GM19035 (cell line): ENCODE measurements at regions not wholly inside any gene's neighbourhood (a gene's known extent, or its start where the extent isn't known, plus 50 kb on each side); places are given as distances from the start of the nearest gene placed in this dataset.

ENCODE experiments used
- ATAC-seq: cut with Tn5 transposase; IDR thresholded peaks from one replicate; pipeline ENCODE4 v1.9.1; 2021; ENCODE audit not compliant: unreplicated experiment

DNA sequence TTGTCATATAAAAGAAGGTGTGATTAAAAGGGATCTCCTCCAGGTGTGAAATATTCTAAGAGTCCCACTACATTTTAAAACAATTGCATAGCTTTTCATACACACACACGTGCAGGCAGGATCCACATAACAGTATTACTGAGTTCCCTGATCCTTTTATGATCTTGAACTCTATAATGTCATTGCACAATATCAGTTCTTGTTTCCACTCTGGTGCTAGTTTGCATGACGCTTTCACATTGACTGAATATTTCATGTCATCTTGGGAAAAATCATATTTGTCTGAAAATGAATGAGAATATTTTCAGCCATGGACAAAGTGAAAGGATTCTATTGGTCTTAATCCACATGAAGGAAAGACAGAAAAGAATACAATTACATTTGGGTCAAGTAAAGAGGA, 703.8 kb downstream of the CDH8 start:
- ATAC-seq, result no peak

DNA sequence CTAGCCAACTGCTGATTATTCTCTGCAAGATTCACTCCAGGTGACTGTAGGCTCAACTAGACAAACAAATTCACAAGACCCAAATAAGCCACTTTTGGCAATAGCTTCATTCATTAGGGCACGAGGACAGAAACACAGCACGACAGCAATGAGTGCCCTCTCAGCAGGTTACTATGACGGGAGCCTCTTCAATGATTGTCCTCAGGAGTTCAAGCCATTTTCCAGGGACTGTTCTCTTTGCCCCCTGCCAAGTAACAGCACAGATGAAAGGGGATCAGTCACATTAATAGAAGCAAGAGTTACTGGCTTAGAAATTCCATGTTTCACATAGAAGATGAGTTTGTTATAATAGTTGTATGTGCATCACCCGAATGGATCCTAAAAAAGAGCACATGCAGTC, 712.2 kb downstream of the CDH8 start:
- no peak for ATAC-seq

DNA sequence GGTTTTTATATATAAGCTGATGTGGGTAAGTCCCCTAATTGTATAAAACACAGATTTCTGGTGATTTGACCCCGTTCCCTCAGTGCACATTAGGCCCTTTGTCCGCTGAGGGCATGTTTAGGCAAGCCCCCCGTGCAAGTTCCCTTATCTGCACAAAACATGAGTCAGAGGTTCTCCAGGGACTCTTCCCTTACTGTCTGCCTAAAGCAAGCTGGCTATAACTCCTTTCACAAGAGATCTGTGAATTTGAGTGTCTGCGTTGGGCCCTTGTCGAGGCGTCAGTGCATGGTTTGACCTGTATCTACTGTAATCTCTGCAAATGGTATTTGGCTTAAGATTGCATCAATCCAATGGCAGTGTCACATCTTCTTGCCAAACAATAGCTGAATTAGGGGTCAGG, 712.8 kb downstream of the CDH8 start:
- ATAC-seq, result no peak

DNA sequence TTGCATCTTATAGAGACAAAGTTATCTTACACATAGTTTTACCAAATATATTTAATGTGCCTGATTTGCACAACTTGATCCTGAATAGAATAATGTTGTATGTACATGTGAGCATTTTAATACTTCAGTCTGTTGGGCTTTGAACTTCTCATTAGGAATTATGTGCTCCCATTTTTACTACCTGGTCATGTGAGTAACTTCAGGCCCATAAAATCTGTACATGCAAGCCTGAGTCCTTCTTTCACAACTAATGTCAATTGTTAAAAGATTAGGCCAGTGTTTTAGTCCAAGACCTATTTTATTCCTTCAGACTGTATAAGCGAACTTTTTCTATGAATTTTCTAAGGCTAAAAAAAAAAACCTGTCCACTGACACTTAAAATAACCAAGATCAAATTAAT, 715.4 kb downstream of the CDH8 start:
- no peak for ATAC-seq

DNA sequence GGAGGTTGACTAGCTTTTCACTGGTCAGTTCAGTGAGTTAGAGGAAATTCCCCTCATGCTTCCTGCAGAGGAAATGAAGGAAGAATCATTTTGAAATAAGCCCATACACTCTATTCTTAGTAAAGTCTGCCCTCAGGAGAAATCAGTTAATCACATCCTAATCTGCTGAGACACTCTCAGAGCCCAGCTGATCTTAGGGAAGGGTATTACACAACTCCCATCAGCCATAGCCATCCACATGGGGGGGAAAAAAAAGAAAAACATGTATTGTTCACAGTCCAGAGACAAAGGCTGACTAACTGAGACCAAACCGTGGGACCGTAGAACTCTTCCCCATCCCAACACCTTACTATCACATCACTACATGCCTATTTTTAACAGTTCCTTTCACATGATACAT, 722.3 kb downstream of the CDH8 start:
- ATAC-seq, result no peak

DNA sequence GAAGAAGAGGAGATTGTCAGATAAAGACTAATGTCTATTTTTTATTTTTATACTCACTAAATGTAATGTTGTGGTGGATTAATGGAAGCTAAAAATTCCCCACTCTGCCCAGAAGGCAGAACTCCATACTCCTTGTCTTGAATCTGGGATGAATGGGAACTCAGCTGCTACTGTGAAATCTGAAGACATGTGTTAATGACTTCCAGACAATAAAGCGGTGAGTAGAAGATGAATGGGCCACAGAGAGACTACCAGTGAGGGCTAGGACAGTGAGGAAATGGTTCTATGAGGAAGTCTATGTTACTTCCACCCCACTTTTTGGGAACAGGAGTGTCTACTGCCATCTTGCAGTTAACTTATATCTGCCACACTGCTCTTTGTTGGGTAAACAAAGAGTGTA, 726.9 kb downstream of the CDH8 start:
- no peak for ATAC-seq

DNA sequence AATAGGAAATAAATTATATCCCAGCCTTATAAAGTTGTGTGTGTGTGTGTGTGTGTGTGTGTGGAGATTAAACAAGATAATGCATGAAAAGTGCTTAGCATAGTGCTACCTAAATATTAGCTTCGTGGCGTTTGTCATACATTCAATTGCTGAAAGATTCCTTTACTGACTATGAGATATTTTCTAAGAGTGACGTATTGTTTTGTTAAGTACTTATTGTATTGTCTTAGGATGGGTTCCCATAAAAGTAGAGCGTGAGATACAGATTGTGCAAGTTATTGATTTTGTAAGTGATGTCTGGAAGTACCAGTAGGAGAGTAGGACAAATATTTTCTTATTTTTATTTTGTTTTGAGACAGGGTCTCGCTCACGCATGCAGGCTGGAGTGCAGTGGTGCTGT, 730.0 kb downstream of the CDH8 start:
- ATAC-seq, result no peak

DNA sequence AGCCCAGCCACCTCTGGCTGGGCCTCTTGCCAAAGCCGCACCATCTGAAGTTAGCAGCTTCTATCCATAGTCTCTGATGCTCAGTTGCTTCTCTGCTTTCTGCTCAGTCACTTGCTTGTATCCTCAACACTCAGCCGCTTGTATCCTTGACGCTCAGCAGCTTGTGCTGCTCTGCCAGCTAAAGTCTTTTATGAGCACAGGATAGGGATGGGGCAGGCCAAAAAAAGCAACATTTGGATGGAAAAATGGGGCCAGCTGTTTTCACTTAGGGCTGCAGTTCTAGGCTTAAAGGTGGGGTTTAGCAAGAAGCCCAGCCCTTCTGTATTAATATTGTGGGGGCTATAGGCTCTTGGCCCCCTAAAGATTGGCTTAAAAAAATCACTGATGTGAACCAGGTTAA, 739.4 kb downstream of the CDH8 start:
- no peak for ATAC-seq

DNA sequence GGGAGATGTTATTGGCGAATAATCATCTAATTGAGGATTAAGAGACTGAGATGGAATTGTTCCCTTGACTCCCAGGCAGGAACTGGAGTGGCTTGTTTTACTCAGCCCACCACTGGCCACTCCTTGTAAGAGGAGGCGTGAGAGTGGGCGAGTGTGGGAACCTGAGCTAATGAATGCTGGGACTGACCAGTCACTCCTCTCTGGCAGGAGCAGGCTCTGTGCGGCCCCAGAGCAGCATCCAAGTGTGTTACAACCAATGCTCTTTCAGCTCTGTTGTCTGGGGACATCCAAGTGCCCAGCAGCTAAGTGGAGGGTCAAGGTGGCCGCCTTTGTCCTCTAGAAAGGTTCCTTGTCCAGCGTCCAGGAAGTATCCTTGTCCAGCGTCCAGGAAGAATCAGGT, 739.9 kb downstream of the CDH8 start:
- no peak for ATAC-seq

DNA sequence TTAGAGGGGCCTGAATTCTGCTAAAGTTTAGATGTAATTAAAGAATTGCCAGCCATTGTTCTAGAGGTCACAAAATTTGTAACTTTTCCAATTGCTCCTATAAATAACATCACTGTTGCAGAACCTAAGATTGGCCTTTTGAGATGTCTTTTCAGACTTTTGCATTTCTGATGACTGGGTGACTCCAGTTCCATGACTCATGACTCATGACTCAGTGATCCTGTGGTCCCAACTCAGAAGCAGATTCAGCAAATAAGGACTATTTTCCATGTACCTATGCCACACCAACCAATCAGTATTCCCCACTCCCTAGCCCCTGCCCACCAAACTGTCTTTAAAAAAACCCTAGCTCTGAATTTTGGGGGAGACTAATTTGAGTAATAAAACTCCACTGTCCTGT, 740.9 kb downstream of the CDH8 start:
- no peak for ATAC-seq

DNA sequence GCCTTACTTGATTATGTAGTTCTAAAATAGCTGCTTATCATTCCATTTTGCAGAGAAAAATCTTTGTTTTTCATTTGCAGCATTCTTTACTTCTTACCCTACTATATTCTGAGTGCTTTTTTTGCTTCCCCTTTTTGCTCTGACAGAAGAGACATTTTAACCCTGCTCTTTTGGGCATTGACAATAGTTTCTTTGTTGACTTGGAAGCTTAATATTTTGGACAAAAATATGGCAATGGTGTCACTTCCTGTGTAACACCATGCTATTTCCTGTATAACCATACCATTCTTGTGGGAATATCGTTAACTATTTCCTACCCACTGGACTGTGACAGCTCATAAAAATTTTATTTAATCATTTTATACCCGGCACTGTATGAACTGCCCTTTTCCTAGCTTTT, 747.1 kb downstream of the CDH8 start:
- ATAC-seq, result no peak

DNA sequence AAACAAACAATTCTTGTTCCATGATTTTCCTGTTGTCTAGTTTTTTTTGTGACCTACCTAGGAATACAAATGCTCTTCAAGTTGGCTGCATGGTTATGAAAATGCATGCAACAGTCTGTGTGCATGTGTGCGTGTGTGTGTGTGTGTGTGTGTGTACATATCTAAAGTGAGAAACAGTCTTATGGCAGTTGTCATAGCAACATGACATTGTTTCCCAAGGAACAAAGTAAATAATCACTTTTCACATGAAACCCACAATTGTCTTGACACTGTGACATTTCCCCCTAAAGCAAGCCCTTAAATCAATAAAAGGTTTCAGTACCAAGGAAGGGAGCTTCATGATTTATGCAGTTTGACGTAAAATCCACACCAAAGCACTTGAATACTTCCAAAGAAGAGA, 758.4 kb downstream of the CDH8 start:
- no peak for ATAC-seq

DNA sequence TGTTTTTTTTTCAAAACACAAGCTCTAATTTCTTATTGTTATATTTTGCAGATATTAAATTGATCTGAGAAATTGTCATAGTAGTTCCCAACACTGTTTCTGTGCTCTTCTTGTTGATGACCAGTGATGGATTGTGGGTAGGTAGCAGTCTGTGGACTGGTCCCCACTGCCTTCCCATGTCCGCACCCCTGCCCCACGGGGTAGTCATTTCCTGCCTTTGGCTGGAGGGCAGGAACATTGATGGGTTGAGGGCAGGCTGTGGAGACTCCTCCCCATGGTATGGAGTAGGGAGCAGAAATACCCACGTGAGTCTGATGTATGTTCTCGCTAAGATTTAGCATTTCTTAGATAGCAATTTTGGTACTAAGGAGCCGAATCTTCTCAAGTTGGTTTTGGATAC, 762.0 kb downstream of the CDH8 start:
- ATAC-seq, result no peak

DNA sequence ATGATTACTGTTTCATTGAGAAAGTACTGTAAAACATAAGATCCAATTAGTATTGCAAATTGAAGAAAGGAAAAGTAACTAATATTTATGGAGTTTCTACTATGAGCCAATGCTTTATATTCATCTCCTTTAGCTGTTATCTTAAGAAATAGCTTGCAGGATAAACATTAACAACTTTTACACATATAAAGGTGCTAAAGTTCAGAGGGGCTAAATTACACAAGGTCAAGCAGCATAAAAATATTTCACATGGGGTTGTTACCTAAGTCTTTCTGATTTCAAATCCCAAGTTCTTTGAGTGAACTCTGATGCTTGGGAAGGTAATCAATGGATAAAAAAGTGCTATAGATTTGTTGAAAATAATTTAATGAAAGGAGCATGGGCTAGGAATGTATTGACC, 765.5 kb downstream of the CDH8 start:
- no peak for ATAC-seq

DNA sequence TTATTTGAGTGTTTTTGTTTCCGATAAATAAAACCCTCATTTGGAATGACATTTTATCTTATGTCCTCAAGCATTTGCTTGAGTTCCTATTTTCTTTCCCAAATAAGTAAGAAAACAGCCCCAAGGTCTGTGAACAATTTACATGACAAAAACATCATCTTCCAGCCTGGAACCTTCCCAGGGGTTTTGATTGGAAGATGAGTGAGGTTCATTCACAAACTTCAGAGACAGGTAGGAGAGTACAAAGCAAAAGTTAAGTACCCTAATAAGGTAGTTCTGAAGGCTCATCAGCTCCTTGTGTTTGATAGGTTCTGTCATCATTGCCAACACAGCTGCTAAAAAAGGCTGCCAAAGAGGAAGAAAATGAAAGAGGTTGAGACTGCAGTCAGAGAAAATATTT, 772.8 kb downstream of the CDH8 start:
- ATAC-seq, result no peak

DNA sequence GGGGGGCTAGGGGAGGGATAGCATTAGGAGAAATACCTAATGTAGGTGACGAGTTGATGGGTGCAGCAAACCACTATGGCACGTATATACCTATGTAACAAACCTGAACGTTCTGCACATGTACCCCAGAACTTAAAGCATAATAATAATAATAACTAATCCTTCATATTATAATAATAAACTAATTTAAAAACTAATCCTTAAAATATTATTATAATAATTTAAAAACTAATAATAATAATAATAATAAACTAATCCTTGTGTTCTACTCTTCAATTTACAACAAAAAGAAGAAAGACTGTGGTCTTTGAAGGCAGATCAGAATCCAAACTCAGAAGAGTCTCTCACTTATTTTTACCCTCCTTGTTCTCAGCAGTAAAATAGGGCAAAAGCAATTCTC, 774.9 kb downstream of the CDH8 start:
- ATAC-seq, result no peak

DNA sequence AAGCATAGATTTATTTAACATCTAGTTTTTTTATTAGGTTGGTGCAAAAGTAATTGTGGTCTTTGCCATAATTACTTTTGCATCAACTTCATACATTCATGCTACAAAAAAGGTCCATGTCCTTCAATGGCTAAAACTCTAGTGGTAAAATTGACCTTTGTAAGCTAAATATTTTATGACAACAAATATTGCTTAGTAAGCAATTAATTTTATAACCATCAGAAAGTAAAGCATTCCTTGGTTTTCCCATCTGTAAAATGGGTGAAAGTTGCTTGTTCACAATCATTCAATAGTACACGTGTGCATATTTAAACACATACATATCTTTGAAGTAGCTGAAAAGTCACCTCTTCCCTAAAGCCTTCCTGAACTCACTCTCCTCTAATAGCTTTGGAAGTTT, 789.6 kb downstream of the CDH8 start:
- no peak for ATAC-seq

DNA sequence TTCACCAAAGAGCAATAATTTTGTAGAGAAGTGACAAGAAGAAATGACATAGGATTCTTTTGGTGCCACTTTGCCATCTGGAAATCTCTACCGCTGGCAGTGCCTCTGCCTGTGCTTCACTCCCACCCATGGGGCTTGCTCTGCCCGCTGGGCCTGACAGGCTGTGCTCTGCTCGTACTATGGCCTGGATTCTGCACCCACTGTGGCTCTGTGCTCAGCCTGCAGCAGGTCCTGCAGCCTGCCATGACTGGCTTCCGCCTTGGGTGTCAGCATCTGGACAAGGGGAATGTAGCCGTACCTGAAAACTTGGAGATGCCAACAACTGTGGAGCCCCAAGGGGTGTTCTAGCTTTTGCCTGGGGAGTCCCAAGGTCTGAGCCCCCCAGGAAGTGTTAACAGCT, 792.3 kb downstream of the CDH8 start:
- no peak for ATAC-seq

DNA sequence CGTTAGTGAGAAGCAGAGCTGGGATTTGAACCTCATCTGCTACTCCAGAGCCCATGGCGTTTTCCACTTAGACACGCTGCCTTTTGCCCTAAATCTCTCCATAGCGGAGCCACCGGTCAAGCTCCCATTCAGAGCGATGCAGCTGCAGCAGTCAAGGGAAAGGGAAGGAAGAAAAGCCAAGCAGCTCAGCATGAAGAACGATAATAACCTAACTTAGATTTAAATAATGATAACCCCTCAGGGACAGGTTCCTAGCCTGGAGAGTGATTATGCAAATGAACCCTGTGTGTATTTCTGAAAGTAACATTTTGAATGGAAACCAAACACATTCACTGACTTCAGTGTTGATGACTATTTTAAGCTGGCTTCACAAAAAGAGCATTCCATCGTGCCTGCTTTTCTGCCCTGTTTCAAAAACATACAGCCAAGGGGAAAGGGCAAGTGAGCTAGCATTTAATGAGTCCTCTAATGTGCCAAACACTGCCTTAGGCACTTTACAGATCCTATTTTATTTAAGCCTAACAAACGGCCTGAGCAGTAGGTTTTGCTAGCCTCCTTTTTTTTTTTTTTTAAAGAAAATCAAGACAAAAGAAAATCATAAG, 798.3 kb downstream of the CDH8 start:
- ATAC-seq, result no peak

DNA sequence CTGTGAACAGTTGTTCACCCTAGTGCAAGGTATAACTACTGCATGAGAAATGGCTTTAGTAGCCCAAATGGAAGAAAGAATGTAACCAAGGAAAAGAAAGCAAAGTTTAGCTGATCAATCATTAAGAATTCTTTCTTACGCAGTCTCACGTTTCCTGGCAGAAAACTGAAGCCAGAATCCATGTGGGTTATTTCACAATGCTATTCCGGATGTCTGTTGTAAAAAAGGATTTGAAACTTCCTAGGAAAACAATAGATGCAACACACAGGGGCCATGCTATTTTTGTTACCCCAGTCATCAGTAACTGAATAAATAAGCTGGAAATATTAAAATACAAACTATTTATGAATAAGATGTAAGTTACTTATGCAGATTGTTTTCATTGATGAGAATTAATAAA, 802.5 kb downstream of the CDH8 start:
- ATAC-seq, result no peak

DNA sequence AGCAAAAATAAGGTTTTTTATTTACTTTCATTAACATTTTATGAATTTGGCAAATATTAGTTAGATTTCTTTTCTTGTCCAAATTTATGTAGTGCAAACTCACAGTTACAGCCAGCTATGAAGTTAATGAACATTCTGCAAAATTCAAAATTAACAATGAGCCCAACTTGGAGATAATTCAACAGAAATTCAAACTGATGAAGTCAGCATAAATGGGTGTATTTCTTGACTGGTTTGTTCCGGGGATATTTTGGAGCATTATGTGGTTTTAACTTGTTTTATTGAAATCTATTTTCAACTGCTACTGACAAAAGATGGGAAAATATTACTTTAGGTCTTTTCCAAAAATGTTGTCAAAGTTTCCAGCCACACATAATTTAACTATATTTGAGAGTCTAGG, 807.9 kb downstream of the CDH8 start:
- no peak for ATAC-seq

DNA sequence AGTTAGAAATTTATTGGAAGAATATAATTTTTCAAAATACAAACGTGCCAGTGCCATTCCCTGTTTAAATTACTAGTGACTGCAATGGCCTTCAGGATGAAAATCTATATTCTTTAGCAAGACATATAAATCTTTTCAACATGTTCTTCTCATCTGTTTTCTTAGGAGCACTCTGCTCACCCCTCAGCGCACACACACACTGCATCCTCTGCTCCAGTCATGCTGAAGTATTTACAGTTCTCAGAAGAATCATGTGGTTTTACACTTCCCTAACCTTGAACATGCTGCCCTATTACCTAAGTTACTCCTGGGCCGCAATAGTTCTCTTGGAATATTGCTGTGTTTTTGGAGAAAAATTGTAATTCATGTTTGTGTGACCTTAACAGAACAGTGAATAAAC, 820.6 kb downstream of the CDH8 start:
- ATAC-seq, result no peak

DNA sequence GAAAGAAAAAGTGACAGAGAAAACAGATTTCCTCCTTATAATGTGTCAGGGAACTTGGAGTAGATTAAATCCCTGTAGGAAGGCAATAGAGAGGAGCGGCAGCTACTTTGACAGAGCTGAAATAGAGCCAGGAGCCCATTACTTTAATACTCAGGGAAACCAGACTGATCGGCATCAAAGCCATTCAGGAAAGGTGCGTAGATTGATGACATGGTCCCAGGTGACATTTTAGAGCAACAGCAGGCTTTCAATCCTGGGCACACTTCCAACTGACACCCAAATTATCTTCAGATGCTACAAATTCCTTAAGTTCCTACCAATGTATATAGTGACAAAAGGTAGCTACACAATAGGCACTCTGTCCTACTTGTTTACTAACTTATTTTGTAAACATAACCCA, 821.5 kb downstream of the CDH8 start:
- no peak for ATAC-seq

DNA sequence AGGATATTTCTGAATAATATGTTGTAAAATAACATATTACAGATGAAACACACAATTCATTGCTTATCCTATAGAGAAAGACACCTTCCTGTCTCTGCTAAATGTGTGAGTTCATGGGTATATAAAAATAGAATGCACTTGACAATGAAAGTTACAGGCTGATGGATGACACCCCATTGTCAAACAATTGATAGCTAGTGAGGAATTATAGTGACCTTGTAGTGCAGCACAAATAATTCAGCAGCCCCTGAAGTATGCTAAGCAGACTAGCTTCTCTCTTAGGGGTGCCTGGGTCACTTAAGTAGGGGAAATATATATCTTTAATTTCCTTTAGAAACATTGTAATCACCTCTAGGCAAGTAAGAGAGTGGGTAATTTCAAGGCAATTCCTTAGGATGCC, 826.2 kb downstream of the CDH8 start:
- no peak for ATAC-seq
